GM12875 (cell line): ENCODE measurements at regions not wholly inside any gene's neighbourhood (a gene's known extent, or its start where the extent isn't known, plus 50 kb on each side); places are given as distances from the start of the nearest gene placed in this dataset.

Source experiments
- H3K4me3 ChIP-seq: one replicate; pipeline ENCODE4 v1.5.1; 2011; ENCODE audit warnings: low read depth, low read length, control low read depth
- CTCF ChIP-seq: IDR thresholded peaks from 2 replicates; pipeline ENCODE4 v1.5.1; 2011; ENCODE audit warnings: low read depth, mild to moderate bottlenecking, control low read depth, inconsistent platforms, low read length, moderate library complexity, borderline replicate concordance; ENCODE audit not compliant: insufficient read depth

GRCh38 chr5:105689596-105689995 is 1981.1 kb downstream of the EFNA5 start:
- TF ChIP-seq CTCF, result no peak

GRCh38 chr5:105688227-105688792 is 1982.4 kb downstream of the EFNA5 start:
- no peak for TF ChIP-seq CTCF
- H3K4me3 ChIP-seq, result no peak overlapping the region

More at GRCh38 chr5:105689596-105689995, 1981.1 kb downstream of the EFNA5 start:
- H3K4me3 ChIP-seq, result no peak overlapping the region

GRCh38 chr5:105687493-105687892 is 1983.2 kb downstream of the EFNA5 start:
- H3K4me3 ChIP-seq, result no peak overlapping the region

GRCh38 chr5:105685884-105686283 is 1984.9 kb downstream of the EFNA5 start:
- no peak overlapping the region for H3K4me3 ChIP-seq
- no peak for TF ChIP-seq CTCF

More at GRCh38 chr5:105687493-105687892, 1983.2 kb downstream of the EFNA5 start:
- TF ChIP-seq CTCF, result no peak

GRCh38 chr5:105684799-105685198 is 1985.9 kb downstream of the EFNA5 start:
- TF ChIP-seq CTCF, result no peak
- H3K4me3 ChIP-seq, result no peak overlapping the region

GRCh38 chr5:105680858-105681475 is 1989.8 kb downstream of the EFNA5 start:
- H3K4me3 ChIP-seq, result no peak overlapping the region
- no peak for TF ChIP-seq CTCF

GRCh38 chr5:105677291-105677690 is 1993.4 kb downstream of the EFNA5 start:
- TF ChIP-seq CTCF, result no peak
- no peak overlapping the region for H3K4me3 ChIP-seq
